T47D (cell line): ENCODE measurements at regions not wholly inside any gene's neighbourhood (a gene's known extent, or its start where the extent isn't known, plus 50 kb on each side); places are given as distances from the start of the nearest gene placed in this dataset.

Experiments used
- DNase-seq, 2 experiments: peaks; one replicate each; pipeline versions ENCODE4 v3.0.0 to v3.0.0-alpha.2; 2011 to 2012; ENCODE audit warnings: low read depth in 1 of 2, low spot score in 1 of 2
- JUND ChIP-seq: IDR thresholded peaks from 2 replicates; pipeline ENCODE4 v1.6.1; 2012; ENCODE audit warnings: low read depth
- in situ Hi-C: cut with HindIII; loops from 2 replicates; pipeline ENCODE4 v1.10.0; 2016; ENCODE audit warnings: low sequenced_read_pairs, low pct_unique_long_range_greater_than_20kb

GRCh38 chr5:77569409-77569808, 69.1 kb downstream of the OTP start:
- DNase-seq = no peak
- in situ Hi-C loops = no loop called here
- TF ChIP-seq JUND = no peak

- TF ChIP-seq JUND = no peak
- no peak for DNase-seq
- in situ Hi-C loops = no loop called here
These were observed 70.0 kb downstream of the OTP start for GRCh38 chr5:77568555-77568954.

- in situ Hi-C loops = no loop called here
- no peak for TF ChIP-seq JUND
- no peak for DNase-seq
These were observed 70.4 kb downstream of the OTP start for GRCh38 chr5:77568082-77568481.

GRCh38 chr5:77563475-77563874, 71.4 kb upstream of the WDR41 start:
- in situ Hi-C loops = no loop called here
- DNase-seq = no peak
- TF ChIP-seq JUND = no peak

- in situ Hi-C loops = no loop called here
- DNase-seq = no peak
- TF ChIP-seq JUND = no peak
These were observed 69.8 kb upstream of the WDR41 start for GRCh38 chr5:77561965-77562364.

- peak; percentile 22 to 73 for DNase-seq
- in situ Hi-C loops = no loop called here
- TF ChIP-seq JUND = no peak
These were observed 68.7 kb upstream of the WDR41 start for GRCh38 chr5:77560677-77561263.

GRCh38 chr5:77558266-77558665, 66.2 kb upstream of the WDR41 start:
- in situ Hi-C loops = no loop called here
- no peak for DNase-seq
- TF ChIP-seq JUND = no peak

GRCh38 chr5:77550406-77550805, 58.3 kb upstream of the WDR41 start:
- no peak for DNase-seq
- in situ Hi-C loops = no loop called here
- TF ChIP-seq JUND = no peak

- in situ Hi-C loops = no loop called here
- no peak for DNase-seq
- no peak for TF ChIP-seq JUND
These were observed 53.2 kb upstream of the WDR41 start for GRCh38 chr5:77545285-77545684.
